Activated CD4-positive, alpha-beta memory T cell treated with anti-CD3 and anti-CD28 coated beads for 36 hours (primary cell): ENCODE measurements at regions not wholly inside any gene's neighbourhood (a gene's known extent, or its start where the extent isn't known, plus 50 kb on each side); places are given as distances from the start of the nearest gene placed in this dataset.

ENCODE experiments used
- CTCF ChIA-PET: fragments of 350-600 bp; sonication (Branson Sonifier 250); formaldehyde crosslinking; loops from one replicate; lab custom pipeline; 2021; ENCODE audit warnings: antibody characterized with exemption, inconsistent platforms; lab: Charles Lee
- POLR2A ChIA-PET: fragments of 350-600 bp; sonication (Branson Sonifier 250); formaldehyde crosslinking; loops from one replicate; lab custom pipeline; 2021; ENCODE audit warnings: antibody characterized with exemption; lab: Charles Lee
- DNase-seq: peaks from one replicate; pipeline ENCODE4 v3.0.0-alpha.2; 2020
- H3K27ac Mint-ChIP-seq: one replicate; pipeline ENCODE4 v1.8.0; 2021; ENCODE audit warnings: mixed read lengths
- H3K27me3 Mint-ChIP-seq: one replicate; pipeline ENCODE4 v1.8.0; 2021; ENCODE audit warnings: mixed read lengths
- H3K36me3 Mint-ChIP-seq: one replicate; pipeline ENCODE4 v1.8.0; 2021; ENCODE audit warnings: mixed read lengths
- H3K4me1 Mint-ChIP-seq: one replicate; pipeline ENCODE4 v1.8.0; 2021; ENCODE audit warnings: low read depth, mixed read lengths
- H3K4me3 Mint-ChIP-seq: one replicate; pipeline ENCODE4 v1.8.0; 2021; ENCODE audit warnings: mild to moderate bottlenecking, mixed read lengths
- H3K9me3 Mint-ChIP-seq: one replicate; pipeline ENCODE4 v1.8.0; 2021; ENCODE audit warnings: mixed read lengths
- intact Hi-C: fragments of 100-400 bp; cut with micrococcal nuclease; formaldehyde crosslinking; loops from one replicate; pipeline ENCODE4 v1.15.1; 2023

- CTCF ChIA-PET = interaction anchor here (0.7 kb wide), 1 partner anchor 1903 kb away, joined by 3 read pairs; no protein-coding TSS in a partner anchor
- Mint-ChIP-seq H3K27ac (no peak overlapping the region), H3K27me3 (peaks cover 2% of the 10 kb centered on the region), H3K9me3 (no peaks in the 10 kb centered on the region), H3K36me3 (no peaks in the 10 kb centered on the region), H3K4me3 (no peak overlapping the region), H3K4me1 (no peaks in the 10 kb centered on the region)
- intact Hi-C loops = no loop called here
- POLR2A ChIA-PET = no interaction called here
- DNase-seq = no peak
Measured at GRCh38 chr15:97755726-97756125, 204.8 kb upstream of the ARRDC4 start.

GRCh38 chr15:97759363-97759762, 201.1 kb upstream of the ARRDC4 start:
- Mint-ChIP-seq H3K36me3 (no peaks in the 10 kb centered on the region), H3K4me3 (no peak overlapping the region), H3K9me3 (no peaks in the 10 kb centered on the region), H3K27me3 (peaks cover 2% of the 10 kb centered on the region), H3K4me1 (no peaks in the 10 kb centered on the region), H3K27ac (no peak overlapping the region)
- DNase-seq = no peak
- POLR2A ChIA-PET = no interaction called here
- CTCF ChIA-PET = no interaction called here
- intact Hi-C loops = no loop called here

GRCh38 chr15:97761110-97761509, 199.4 kb upstream of the ARRDC4 start:
- Mint-ChIP-seq H3K36me3 (no peaks in the 10 kb centered on the region), H3K4me1 (no peaks in the 10 kb centered on the region), H3K27ac (no peak overlapping the region), H3K9me3 (no peaks in the 10 kb centered on the region), H3K27me3 (peaks cover 2% of the 10 kb centered on the region), H3K4me3 (no peak overlapping the region)
- no peak for DNase-seq
- ChIA-PET CTCF (no interaction called here), POLR2A (no interaction called here)
- intact Hi-C loops = no loop called here

- ChIA-PET POLR2A (no interaction called here), CTCF (no interaction called here)
- Mint-ChIP-seq H3K36me3 (no peaks in the 10 kb centered on the region), H3K9me3 (peaks cover 2% of the 10 kb centered on the region), H3K4me1 (no peaks in the 10 kb centered on the region), H3K27ac (no peak overlapping the region), H3K27me3 (no peaks in the 10 kb centered on the region), H3K4me3 (no peak overlapping the region)
- intact Hi-C loops = no loop called here
- no peak for DNase-seq
Measured at GRCh38 chr15:97783240-97783639, 177.3 kb upstream of the ARRDC4 start.

- intact Hi-C loops = no loop called here
- peaks cover 2% of the 10 kb centered on the region for H3K9me3 Mint-ChIP-seq
- no peak overlapping the region for H3K4me3 Mint-ChIP-seq
- no peak for DNase-seq
- CTCF ChIA-PET = no interaction called here
- no peak overlapping the region for H3K27ac Mint-ChIP-seq
- no peaks in the 10 kb centered on the region for H3K27me3 Mint-ChIP-seq
- POLR2A ChIA-PET = no interaction called here
- H3K4me1 Mint-ChIP-seq = no peaks in the 10 kb centered on the region
- H3K36me3 Mint-ChIP-seq = no peaks in the 10 kb centered on the region
Measured at GRCh38 chr15:97786741-97787140, 173.8 kb upstream of the ARRDC4 start.

- POLR2A ChIA-PET = no interaction called here
- Mint-ChIP-seq H3K27me3 (no peaks in the 10 kb centered on the region), H3K27ac (no peak overlapping the region), H3K36me3 (no peaks in the 10 kb centered on the region), H3K4me3 (no peak overlapping the region), H3K4me1 (no peaks in the 10 kb centered on the region), H3K9me3 (no peaks in the 10 kb centered on the region)
- intact Hi-C loops = no loop called here
- DNase-seq = no peak
- CTCF ChIA-PET = no interaction called here
Measured at GRCh38 chr15:97790180-97790579, 170.3 kb upstream of the ARRDC4 start.

- Mint-ChIP-seq H3K4me3 (no peak overlapping the region), H3K27ac (no peak overlapping the region), H3K4me1 (no peaks in the 10 kb centered on the region), H3K36me3 (no peaks in the 10 kb centered on the region), H3K9me3 (no peaks in the 10 kb centered on the region), H3K27me3 (no peaks in the 10 kb centered on the region)
- intact Hi-C loops = no loop called here
- ChIA-PET POLR2A (no interaction called here), CTCF (no interaction called here)
- no peak for DNase-seq
Measured at GRCh38 chr15:97791824-97792792, 168.4 kb upstream of the ARRDC4 start.

- intact Hi-C loops = no loop called here
- H3K27me3 Mint-ChIP-seq = no peaks in the 10 kb centered on the region
- H3K4me3 Mint-ChIP-seq = no peak overlapping the region
- peaks cover 3% of the 10 kb centered on the region for H3K9me3 Mint-ChIP-seq
- ChIA-PET CTCF (no interaction called here), POLR2A (no interaction called here)
- H3K4me1 Mint-ChIP-seq = no peaks in the 10 kb centered on the region
- no peak overlapping the region for H3K27ac Mint-ChIP-seq
- H3K36me3 Mint-ChIP-seq = no peaks in the 10 kb centered on the region
- DNase-seq = no peak
Measured at GRCh38 chr15:97804950-97805349, 155.6 kb upstream of the ARRDC4 start.

GRCh38 chr15:97806766-97807165, 153.7 kb upstream of the ARRDC4 start:
- ChIA-PET CTCF (no interaction called here), POLR2A (no interaction called here)
- Mint-ChIP-seq H3K27me3 (no peaks in the 10 kb centered on the region), H3K36me3 (no peaks in the 10 kb centered on the region), H3K9me3 (peaks cover 9% of the 10 kb centered on the region), H3K4me3 (no peak overlapping the region), H3K27ac (no peak overlapping the region), H3K4me1 (no peaks in the 10 kb centered on the region)
- no peak for DNase-seq
- intact Hi-C loops = no loop called here

- ChIA-PET CTCF (no interaction called here), POLR2A (no interaction called here)
- DNase-seq = no peak
- Mint-ChIP-seq H3K9me3 (peaks cover 10% of the 10 kb centered on the region), H3K4me3 (no peak overlapping the region), H3K27me3 (no peaks in the 10 kb centered on the region), H3K27ac (no peak overlapping the region), H3K36me3 (no peaks in the 10 kb centered on the region), H3K4me1 (no peaks in the 10 kb centered on the region)
- intact Hi-C loops = no loop called here
Measured at GRCh38 chr15:97815835-97816234, 144.7 kb upstream of the ARRDC4 start.

GRCh38 chr15:97817276-97817890, 143.1 kb upstream of the ARRDC4 start:
- DNase-seq = no peak
- ChIA-PET POLR2A (no interaction called here), CTCF (no interaction called here)
- H3K36me3 Mint-ChIP-seq = no peaks in the 10 kb centered on the region
- no peak overlapping the region for H3K27ac Mint-ChIP-seq
- intact Hi-C loops = no loop called here
- H3K9me3 Mint-ChIP-seq = peaks cover 5% of the 10 kb centered on the region
- H3K4me1 Mint-ChIP-seq = no peaks in the 10 kb centered on the region
- no peaks in the 10 kb centered on the region for H3K27me3 Mint-ChIP-seq
- H3K4me3 Mint-ChIP-seq = no peak overlapping the region

GRCh38 chr15:97836003-97836402, 124.5 kb upstream of the ARRDC4 start:
- H3K9me3 Mint-ChIP-seq = peaks cover 18% of the 10 kb centered on the region
- no peaks in the 10 kb centered on the region for H3K36me3 Mint-ChIP-seq
- intact Hi-C loops = no loop called here
- H3K27ac Mint-ChIP-seq = no peak overlapping the region
- H3K27me3 Mint-ChIP-seq = no peaks in the 10 kb centered on the region
- no peaks in the 10 kb centered on the region for H3K4me1 Mint-ChIP-seq
- ChIA-PET CTCF (no interaction called here), POLR2A (no interaction called here)
- DNase-seq = no peak
- H3K4me3 Mint-ChIP-seq = no peak overlapping the region
